Cardiac fibroblast (primary cell): ENCODE measurements at regions not wholly inside any gene's neighbourhood (a gene's known extent, or its start where the extent isn't known, plus 50 kb on each side); places are given as distances from the start of the nearest gene placed in this dataset.

ENCODE experiments used
- DNase-seq, 2 donors: peaks; one replicate each; pipeline versions ENCODE4 v3.0.0 to v3.0.0-alpha.2; 2010; ENCODE audit warnings: low read depth in 2 of 2
- H3K4me3 ChIP-seq, 2 donors: replicated peaks in 1 of 2; 1 replicate in 1 of 2; 2 replicates in 1 of 2; pipeline ENCODE4 v1.5.1; 2011; ENCODE audit warnings: low read depth in 2 of 2, low read length in 2 of 2, mild to moderate bottlenecking in 2 of 2, moderate library complexity in 1 of 2
- CTCF ChIP-seq: IDR thresholded peaks from one replicate; pipeline ENCODE4 v1.5.1; 2011; ENCODE audit warnings: low read depth, mild to moderate bottlenecking, low read length, inconsistent platforms

- H3K4me3 ChIP-seq, result no peak overlapping the region
- TF ChIP-seq CTCF, result no peak
- DNase-seq, result no peak
Measured at GRCh38 chr9:75440914-75441313, 352.6 kb downstream of the OSTF1 start.

GRCh38 chr9:75445144-75445543, 356.8 kb downstream of the OSTF1 start:
- H3K4me3 ChIP-seq, result no peak overlapping the region
- TF ChIP-seq CTCF, result no peak
- no peak for DNase-seq

- no peak overlapping the region for H3K4me3 ChIP-seq
- no peak for DNase-seq
- no peak for TF ChIP-seq CTCF
Measured at GRCh38 chr9:75447281-75447680, 359.0 kb downstream of the OSTF1 start.

- no peak overlapping the region for H3K4me3 ChIP-seq
- DNase-seq, result no peak
Measured at GRCh38 chr9:75448281-75448680, 360.0 kb downstream of the OSTF1 start.

GRCh38 chr9:75448955-75449354, 360.6 kb downstream of the OSTF1 start:
- no peak for DNase-seq
- no peak for TF ChIP-seq CTCF

More at GRCh38 chr9:75448281-75448680, 360.0 kb downstream of the OSTF1 start:
- no peak for TF ChIP-seq CTCF

GRCh38 chr9:75451045-75451444, 362.7 kb downstream of the OSTF1 start:
- H3K4me3 ChIP-seq, result no peak overlapping the region
- TF ChIP-seq CTCF, result no peak
- no peak for DNase-seq

More at GRCh38 chr9:75448955-75449354, 360.6 kb downstream of the OSTF1 start:
- H3K4me3 ChIP-seq, result no peak overlapping the region

- DNase-seq, result no peak
- no peak overlapping the region for H3K4me3 ChIP-seq
- TF ChIP-seq CTCF, result no peak
Measured at GRCh38 chr9:75451505-75451904, 363.2 kb downstream of the OSTF1 start.
